Effector memory CD4-positive, alpha-beta T cell (primary cell): ENCODE measurements at regions not wholly inside any gene's neighbourhood (a gene's known extent, or its start where the extent isn't known, plus 50 kb on each side); places are given as distances from the start of the nearest gene placed in this dataset.
"Not testable (repeated sequence)": the region's sequence is repeated elsewhere in the genome, so short reads cannot be mapped to it uniquely, and the experiment has no call there.

Experiments
- DNase-seq, 3 donors: peaks; one replicate each; pipeline ENCODE4 v3.0.0-alpha.2; 2020
- H3K27ac ChIP-seq: 2 replicates; pipeline ENCODE4 v1.7.0; 2013; ENCODE audit warnings: mild to moderate bottlenecking, low read length, moderate library complexity; ENCODE audit not compliant: insufficient read depth, poor library complexity, severe bottlenecking
- H3K27me3 ChIP-seq: replicated peaks from 2 replicates; pipeline ENCODE4 v1.7.0; 2013; ENCODE audit warnings: mild to moderate bottlenecking, low read length; ENCODE audit not compliant: insufficient read depth, control insufficient read depth, poor library complexity, severe bottlenecking
- H3K36me3 ChIP-seq: 2 replicates; pipeline ENCODE4 v1.7.0; 2013; ENCODE audit warnings: mild to moderate bottlenecking, low read length, moderate library complexity; ENCODE audit not compliant: control insufficient read depth, insufficient read depth
- H3K4me1 ChIP-seq: 2 replicates; pipeline ENCODE4 v1.7.0; 2013; ENCODE audit warnings: low read length, mild to moderate bottlenecking; ENCODE audit not compliant: control insufficient read depth, insufficient read depth, poor library complexity, severe bottlenecking
- H3K4me3 ChIP-seq: 2 replicates; pipeline ENCODE4 v1.7.0; 2013; ENCODE audit warnings: low read length, low read depth, mild to moderate bottlenecking; ENCODE audit not compliant: insufficient read depth, poor library complexity, severe bottlenecking
- H3K9me3 ChIP-seq: 2 replicates; pipeline ENCODE4 v1.7.0; 2013; ENCODE audit warnings: mild to moderate bottlenecking, low read length, moderate library complexity; ENCODE audit not compliant: control insufficient read depth

GRCh38 chr6:155630085-155630484, 174.4 kb upstream of the NOX3 start:
- H3K36me3 ChIP-seq: no peaks in the 10 kb centered on the region
- no peaks in the 10 kb centered on the region for H3K4me1 ChIP-seq
- no peak for DNase-seq
- H3K4me3 ChIP-seq: no peak overlapping the region
- H3K27ac ChIP-seq: no peak overlapping the region
- H3K27me3 ChIP-seq: no peaks in the 10 kb centered on the region
- H3K9me3 ChIP-seq: no peaks in the 10 kb centered on the region

- H3K9me3 ChIP-seq: no peaks in the 10 kb centered on the region
- no peak for DNase-seq
- no peak overlapping the region for H3K4me3 ChIP-seq
Measured at GRCh38 chr6:155629652-155630051, 174.0 kb upstream of the NOX3 start.

GRCh38 chr6:155628306-155628705, 172.7 kb upstream of the NOX3 start:
- Histone ChIP-seq H3K27ac (no peak overlapping the region), H3K27me3 (no peaks in the 10 kb centered on the region), H3K4me1 (no peaks in the 10 kb centered on the region), H3K9me3 (no peaks in the 10 kb centered on the region), H3K36me3 (no peaks in the 10 kb centered on the region), H3K4me3 (no peak overlapping the region)
- DNase-seq: no peak

More at GRCh38 chr6:155629652-155630051, 174.0 kb upstream of the NOX3 start:
- H3K36me3 ChIP-seq: no peaks in the 10 kb centered on the region
- H3K27me3 ChIP-seq: no peaks in the 10 kb centered on the region
- H3K27ac ChIP-seq: no peak overlapping the region
- H3K4me1 ChIP-seq: no peaks in the 10 kb centered on the region

- DNase-seq, H3K4me3 ChIP-seq, H3K36me3 ChIP-seq, H3K27ac ChIP-seq, H3K27me3 ChIP-seq, H3K9me3 ChIP-seq, H3K4me1 ChIP-seq: not testable (repeated sequence)
Measured at GRCh38 chr6:155627722-155628212, 172.1 kb upstream of the NOX3 start.

GRCh38 chr6:155623450-155624178, 168.0 kb upstream of the NOX3 start:
- no peaks in the 10 kb centered on the region for H3K9me3 ChIP-seq
- H3K4me1 ChIP-seq: no peaks in the 10 kb centered on the region
- DNase-seq: no peak
- no peaks in the 10 kb centered on the region for H3K27me3 ChIP-seq
- H3K27ac ChIP-seq: no peak overlapping the region
- no peak overlapping the region for H3K4me3 ChIP-seq
- no peaks in the 10 kb centered on the region for H3K36me3 ChIP-seq

GRCh38 chr6:155614606-155615005, 159.0 kb upstream of the NOX3 start:
- H3K4me1 ChIP-seq: no peaks in the 10 kb centered on the region
- H3K4me3 ChIP-seq: no peak overlapping the region
- H3K9me3 ChIP-seq: no peaks in the 10 kb centered on the region
- no peak for DNase-seq
- H3K27me3 ChIP-seq: no peaks in the 10 kb centered on the region
- H3K27ac ChIP-seq: no peak overlapping the region
- H3K36me3 ChIP-seq: no peaks in the 10 kb centered on the region

GRCh38 chr6:155611742-155612141, 156.1 kb upstream of the NOX3 start:
- no peaks in the 10 kb centered on the region for H3K27me3 ChIP-seq
- DNase-seq: no peak
- H3K27ac ChIP-seq: no peak overlapping the region
- no peaks in the 10 kb centered on the region for H3K4me1 ChIP-seq
- no peaks in the 10 kb centered on the region for H3K9me3 ChIP-seq
- no peaks in the 10 kb centered on the region for H3K36me3 ChIP-seq
- H3K4me3 ChIP-seq: no peak overlapping the region

- Histone ChIP-seq H3K27ac (no peak overlapping the region), H3K36me3 (no peaks in the 10 kb centered on the region), H3K27me3 (no peaks in the 10 kb centered on the region), H3K9me3 (no peaks in the 10 kb centered on the region), H3K4me3 (no peak overlapping the region), H3K4me1 (no peaks in the 10 kb centered on the region)
- DNase-seq: no peak
Measured at GRCh38 chr6:155604991-155605390, 149.4 kb upstream of the NOX3 start.

- H3K4me3 ChIP-seq: no peak overlapping the region
- no peak for DNase-seq
- H3K9me3 ChIP-seq: no peaks in the 10 kb centered on the region
- H3K4me1 ChIP-seq: no peaks in the 10 kb centered on the region
- H3K27me3 ChIP-seq: no peaks in the 10 kb centered on the region
- H3K27ac ChIP-seq: no peak overlapping the region
- no peaks in the 10 kb centered on the region for H3K36me3 ChIP-seq
Measured at GRCh38 chr6:155599561-155599960, 143.9 kb upstream of the NOX3 start.

GRCh38 chr6:155599160-155599559, 143.5 kb upstream of the NOX3 start:
- Histone ChIP-seq H3K9me3 (no peaks in the 10 kb centered on the region), H3K4me1 (no peaks in the 10 kb centered on the region), H3K27me3 (no peaks in the 10 kb centered on the region), H3K36me3 (no peaks in the 10 kb centered on the region), H3K4me3 (no peak overlapping the region), H3K27ac (no peak overlapping the region)
- DNase-seq: no peak
